Tibial artery (tissue), 4 donors: ENCODE measurements at regions not wholly inside any gene's neighbourhood (a gene's known extent, or its start where the extent isn't known, plus 50 kb on each side); places are given as distances from the start of the nearest gene placed in this dataset.

Source experiments
- DNase-seq, 2 donors: peaks; one replicate each; pipeline ENCODE4 v3.0.0-alpha.2; 2019
- H3K27ac ChIP-seq, 2 donors: fragments of 200-600 bp; sonication (generic) in 1 of 2; 1 replicate in 1 of 2; 2 replicates in 1 of 2; pipeline ENCODE4 v1.5.1; 2018 to 2019; ENCODE audit warnings: mild to moderate bottlenecking in 1 of 2
- H3K27me3 ChIP-seq, 2 donors: fragments of 200-600 bp; sonication (generic) in 1 of 2; one replicate each; pipeline versions ENCODE4 v1.5.1 to v1.6.0; 2016 to 2019
- H3K36me3 ChIP-seq, 3 donors: fragments of 200-600 bp; sonication (generic) in 2 of 3; one replicate each; pipeline ENCODE4 v1.5.1; 2016 to 2019; ENCODE audit warnings: mild to moderate bottlenecking in 2 of 3
- H3K4me1 ChIP-seq, 4 donors: fragments of 200-600 bp; sonication (generic) in 2 of 4; 1 replicate in 3 of 4; 2 replicates in 1 of 4; pipeline ENCODE4 v1.5.1; 2016 to 2019
- H3K4me3 ChIP-seq, 2 donors: fragments of 200-600 bp; sonication (generic) in 1 of 2; 1 replicate in 1 of 2; 2 replicates in 1 of 2; pipeline ENCODE4 v1.5.1; 2018 to 2019; ENCODE audit warnings: mild to moderate bottlenecking in 2 of 2
- H3K9me3 ChIP-seq, 3 donors: fragments of 200-600 bp; sonication (generic) in 1 of 3; one replicate each; pipeline ENCODE4 v1.5.1; 2016 to 2019
- CTCF ChIP-seq, 2 experiments: fragments of 200-600 bp in 1 of 2; fragments of 450-650 bp in 1 of 2; IDR thresholded peaks; one replicate each; pipeline ENCODE4 v1.5.1; 2017 to 2019; ENCODE audit warnings: antibody characterized with exemption in 2 of 2, mild to moderate bottlenecking in 1 of 2, moderate library complexity in 1 of 2
- intact Hi-C: fragments of 100-400 bp; cut with DNase I; formaldehyde crosslinking; loops from one replicate; pipeline ENCODE4 v1.15.0; 2023; ENCODE audit warnings: low total_unique reads

DNA sequence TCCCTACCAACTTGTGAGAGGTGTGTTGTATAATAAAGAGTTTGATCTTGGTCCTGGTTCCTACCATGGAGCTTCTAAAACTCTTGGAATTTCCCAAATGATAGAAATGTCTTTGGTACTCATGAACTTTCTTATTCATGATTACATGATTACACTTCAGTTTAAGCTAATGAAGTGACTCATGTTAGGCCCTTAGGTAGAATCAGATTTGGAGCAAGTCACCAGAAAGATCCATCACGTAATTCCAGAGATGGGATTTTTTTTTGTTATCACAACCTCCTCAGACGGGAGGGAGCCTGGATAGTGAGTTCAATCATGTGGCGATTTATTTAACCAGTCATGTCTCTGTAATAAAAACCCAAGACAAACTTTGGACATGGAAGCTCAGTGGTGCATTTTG is 1287.6 kb upstream of the ZEB2 start:
- no peak for DNase-seq
- no peak for TF ChIP-seq CTCF (IDR thresholded peaks at IDR 0.05)
- H3K9me3 ChIP-seq, result no peaks in the 10 kb centered on the region

DNA sequence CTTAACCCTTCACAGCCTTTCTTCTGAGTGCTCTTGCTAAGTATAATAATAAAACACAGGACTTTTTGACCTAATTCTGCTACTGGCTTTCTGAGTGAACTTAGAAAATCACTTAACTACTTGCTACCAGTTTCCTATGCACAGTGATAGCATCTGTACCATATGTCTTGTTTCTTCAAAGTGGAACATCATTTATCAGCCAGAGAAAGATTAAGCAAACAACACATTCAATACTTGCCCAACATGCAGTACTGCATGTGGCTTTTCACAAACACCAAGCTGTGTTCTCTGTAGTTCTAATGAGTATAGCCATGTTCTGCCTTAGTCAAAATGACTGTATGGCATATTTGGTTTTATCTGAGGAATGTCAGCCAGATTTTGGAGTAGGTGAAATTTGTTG is 1286.6 kb upstream of the ZEB2 start:
- Histone ChIP-seq H3K4me1 (peaks cover 0 to 4% (median 0%) of the 10 kb centered on the region in 4 donors), H3K9me3 (no peaks in the 10 kb centered on the region), H3K27ac (no peak overlapping the region), H3K36me3 (no peaks in the 10 kb centered on the region), H3K4me3 (no peak overlapping the region), H3K27me3 (no peaks in the 10 kb centered on the region)
- no peak for DNase-seq
- TF ChIP-seq CTCF (IDR thresholded peaks at IDR 0.05), result no peak
- intact Hi-C loops, result no loop called here

More for the DNA sequence above, 1287.6 kb upstream of the ZEB2 start:
- no peaks in the 10 kb centered on the region for H3K36me3 ChIP-seq
- H3K4me1 ChIP-seq, result peaks cover 0 to 13% (median 2%) of the 10 kb centered on the region in 4 donors
- intact Hi-C loops, result no loop called here
- H3K27ac ChIP-seq, result no peak overlapping the region
- H3K4me3 ChIP-seq, result no peak overlapping the region
- H3K27me3 ChIP-seq, result no peaks in the 10 kb centered on the region

DNA sequence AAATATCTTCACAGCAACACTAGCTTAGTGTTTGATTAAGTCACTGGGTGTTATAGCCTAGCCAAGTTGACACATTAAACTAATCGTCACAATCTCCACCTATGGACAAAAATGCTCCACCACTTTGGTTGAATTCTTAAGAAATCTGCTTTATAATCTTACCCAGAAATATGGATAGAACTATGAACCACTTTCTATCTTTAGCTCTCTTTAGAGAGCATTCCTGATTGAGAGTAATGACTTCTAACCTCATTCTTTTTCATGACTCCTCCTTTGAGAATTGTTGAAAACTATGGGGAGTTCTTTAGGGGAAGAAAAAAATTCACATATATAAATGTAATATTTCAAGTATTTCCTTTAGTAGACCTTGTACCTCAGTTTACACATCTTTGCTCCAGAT is 1282.2 kb upstream of the ZEB2 start:
- intact Hi-C loops, result no loop called here
- Histone ChIP-seq H3K9me3 (no peaks in the 10 kb centered on the region), H3K27ac (no peak overlapping the region), H3K36me3 (no peaks in the 10 kb centered on the region), H3K4me3 (no peak overlapping the region), H3K27me3 (no peaks in the 10 kb centered on the region), H3K4me1 (no peaks in the 10 kb centered on the region)
- no peak for DNase-seq
- TF ChIP-seq CTCF (IDR thresholded peaks at IDR 0.05), result no peak

- no peaks in the 10 kb centered on the region for H3K4me1 ChIP-seq
- no peaks in the 10 kb centered on the region for H3K27me3 ChIP-seq
- H3K9me3 ChIP-seq, result no peaks in the 10 kb centered on the region
- no peak overlapping the region for H3K4me3 ChIP-seq
- H3K27ac ChIP-seq, result no peak overlapping the region
- no peaks in the 10 kb centered on the region for H3K36me3 ChIP-seq
- DNase-seq, result no peak
- no peak for TF ChIP-seq CTCF (IDR thresholded peaks at IDR 0.05)
- intact Hi-C loops, result no loop called here
Observed at GRCh38 chr2:145801210-145801609, 1281.3 kb upstream of the ZEB2 start.

- TF ChIP-seq CTCF (IDR thresholded peaks at IDR 0.05), result no peak
- H3K27ac ChIP-seq, result no peak overlapping the region
- H3K9me3 ChIP-seq, result no peaks in the 10 kb centered on the region
- DNase-seq, result no peak
- intact Hi-C loops, result no loop called here
- no peaks in the 10 kb centered on the region for H3K36me3 ChIP-seq
- no peaks in the 10 kb centered on the region for H3K27me3 ChIP-seq
- H3K4me1 ChIP-seq, result no peaks in the 10 kb centered on the region
- no peak overlapping the region for H3K4me3 ChIP-seq
Observed at GRCh38 chr2:145800151-145801091, 1280.5 kb upstream of the ZEB2 start.
